LNCAP (cell line): ENCODE measurements at regions not wholly inside any gene's neighbourhood (a gene's known extent, or its start where the extent isn't known, plus 50 kb on each side); places are given as distances from the start of the nearest gene placed in this dataset.

Experiments
- TF ChIP-seq, protein P1 (sequence below): fragments of 450-650 bp; IDR thresholded peaks from 2 replicates; pipeline ENCODE4 v1.5.1; 2017; ENCODE audit warnings: mild to moderate bottlenecking

DNA sequence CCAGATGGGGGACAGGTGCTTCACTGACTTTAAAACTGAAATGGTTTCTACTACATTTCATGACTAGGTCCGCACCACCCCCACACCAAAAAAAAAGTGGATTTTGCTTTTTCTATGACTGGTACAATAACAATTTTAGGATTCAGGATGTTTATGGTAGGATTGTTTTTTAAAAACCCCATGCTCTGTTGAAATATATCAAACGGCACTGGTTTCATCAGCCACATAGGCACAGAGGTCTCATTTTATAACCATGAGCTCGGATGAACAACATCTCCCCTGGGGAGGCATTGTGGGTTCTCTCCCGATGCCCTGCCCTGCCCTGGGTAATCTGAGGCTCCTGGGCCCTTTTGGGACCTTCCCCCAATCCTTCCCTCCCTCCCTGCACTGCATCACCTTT, 202.7 kb upstream of the KBTBD8 start:
- TF ChIP-seq, protein P1, sequence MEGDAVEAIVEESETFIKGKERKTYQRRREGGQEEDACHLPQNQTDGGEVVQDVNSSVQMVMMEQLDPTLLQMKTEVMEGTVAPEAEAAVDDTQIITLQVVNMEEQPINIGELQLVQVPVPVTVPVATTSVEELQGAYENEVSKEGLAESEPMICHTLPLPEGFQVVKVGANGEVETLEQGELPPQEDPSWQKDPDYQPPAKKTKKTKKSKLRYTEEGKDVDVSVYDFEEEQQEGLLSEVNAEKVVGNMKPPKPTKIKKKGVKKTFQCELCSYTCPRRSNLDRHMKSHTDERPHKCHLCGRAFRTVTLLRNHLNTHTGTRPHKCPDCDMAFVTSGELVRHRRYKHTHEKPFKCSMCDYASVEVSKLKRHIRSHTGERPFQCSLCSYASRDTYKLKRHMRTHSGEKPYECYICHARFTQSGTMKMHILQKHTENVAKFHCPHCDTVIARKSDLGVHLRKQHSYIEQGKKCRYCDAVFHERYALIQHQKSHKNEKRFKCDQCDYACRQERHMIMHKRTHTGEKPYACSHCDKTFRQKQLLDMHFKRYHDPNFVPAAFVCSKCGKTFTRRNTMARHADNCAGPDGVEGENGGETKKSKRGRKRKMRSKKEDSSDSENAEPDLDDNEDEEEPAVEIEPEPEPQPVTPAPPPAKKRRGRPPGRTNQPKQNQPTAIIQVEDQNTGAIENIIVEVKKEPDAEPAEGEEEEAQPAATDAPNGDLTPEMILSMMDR: no peak

DNA sequence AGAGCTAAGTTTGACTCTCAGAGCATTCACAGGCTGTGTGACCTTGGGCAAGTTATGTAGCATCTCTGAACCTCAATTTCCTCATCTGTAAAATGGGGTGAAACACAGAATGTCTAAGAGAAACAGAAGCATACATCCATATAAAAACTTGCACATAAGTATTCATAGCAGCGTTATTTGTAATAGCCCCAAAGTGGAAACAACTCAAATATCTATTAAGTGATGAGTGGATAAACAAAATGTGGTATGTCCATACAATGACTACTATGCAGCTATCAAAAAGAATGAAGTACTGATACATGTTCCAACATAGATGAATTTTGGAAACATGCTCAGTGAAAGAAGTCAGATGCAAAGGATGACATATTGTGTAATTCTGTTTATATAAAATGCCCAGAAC, 201.8 kb upstream of the KBTBD8 start:
- TF ChIP-seq, protein P1: no peak

DNA sequence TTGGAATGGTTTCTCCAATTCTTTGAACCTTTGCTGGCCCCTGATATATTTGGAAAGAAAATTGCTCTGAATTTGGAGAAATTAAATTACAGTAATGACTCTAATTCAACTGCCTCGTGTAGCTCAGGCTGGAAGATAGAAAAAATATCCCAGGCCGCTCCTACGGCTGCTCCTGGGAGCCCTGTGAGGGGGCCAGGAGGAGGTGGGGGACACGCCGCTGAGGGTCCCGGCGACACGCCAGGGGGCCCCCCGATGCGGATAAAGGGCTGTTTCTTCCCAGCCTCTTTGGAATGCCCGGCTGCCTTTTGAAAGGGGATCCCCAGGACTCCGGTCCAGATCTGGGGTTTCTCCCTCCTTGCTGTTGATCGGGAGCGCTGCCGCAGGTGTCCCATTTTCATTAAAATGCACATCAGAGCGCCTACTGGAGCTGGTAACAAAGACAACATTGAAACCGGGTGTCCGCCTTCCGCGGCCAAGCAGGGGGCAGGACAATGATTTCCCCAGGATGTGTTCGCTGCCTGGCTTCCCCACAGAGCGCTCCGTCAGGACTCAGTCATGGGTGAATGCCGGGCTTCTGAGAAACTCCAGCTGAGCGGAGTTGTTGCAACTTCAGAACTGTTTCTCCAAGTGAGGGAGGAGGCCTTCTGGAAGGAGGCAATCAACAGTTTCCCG, 200.1 kb upstream of the KBTBD8 start:
- TF ChIP-seq, protein P1: no peak

DNA sequence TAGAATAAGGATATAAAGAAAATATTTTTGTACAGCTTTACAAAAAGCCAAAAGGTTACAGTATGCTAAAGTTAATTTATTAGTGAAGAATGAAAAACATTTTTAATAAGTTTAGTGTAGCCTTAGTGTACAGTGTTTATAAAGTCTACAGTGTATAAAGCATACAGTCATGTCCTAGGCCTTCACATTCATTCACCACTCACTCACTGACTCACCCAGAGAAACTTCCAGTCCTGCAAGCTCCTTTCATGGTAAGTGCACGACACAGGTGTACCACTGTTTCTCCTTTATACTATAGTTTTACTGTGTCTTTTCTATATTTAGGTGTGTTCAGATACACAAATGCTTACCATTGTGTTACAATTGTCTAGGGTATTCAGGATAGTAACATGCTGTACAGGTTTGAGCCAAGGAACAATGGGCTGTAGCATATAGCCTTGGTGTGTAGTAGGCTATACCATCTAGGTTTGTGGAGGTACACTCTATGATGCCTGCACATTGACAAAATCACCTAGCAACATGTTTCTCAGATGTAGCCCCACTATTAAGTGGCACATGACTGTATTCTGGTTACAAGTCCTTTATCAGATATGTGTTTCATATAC, 197.1 kb upstream of the KBTBD8 start:
- TF ChIP-seq, protein P1: no peak

DNA sequence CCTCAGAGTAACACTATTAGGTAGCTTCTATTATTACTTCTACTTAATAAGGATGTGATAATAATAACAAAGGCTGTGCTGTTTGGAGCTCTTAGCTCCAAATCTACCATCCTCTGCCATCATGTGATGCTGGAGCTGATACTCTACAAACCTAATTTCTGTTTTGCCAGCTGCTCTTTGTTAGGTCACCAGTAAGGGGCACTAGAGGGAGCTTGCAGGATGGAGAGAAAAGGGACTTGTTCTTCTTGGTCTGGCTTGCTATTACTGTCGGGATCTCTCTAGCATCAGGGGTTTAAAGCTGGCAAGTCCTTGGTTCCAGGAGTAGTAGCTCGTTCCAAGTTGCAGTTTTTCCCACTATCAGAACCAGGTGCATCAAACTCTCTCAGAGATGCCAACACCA, 194.9 kb upstream of the KBTBD8 start:
- TF ChIP-seq, protein P1: peak; percentile 27; the same call in 1 of the 2 replicates

DNA sequence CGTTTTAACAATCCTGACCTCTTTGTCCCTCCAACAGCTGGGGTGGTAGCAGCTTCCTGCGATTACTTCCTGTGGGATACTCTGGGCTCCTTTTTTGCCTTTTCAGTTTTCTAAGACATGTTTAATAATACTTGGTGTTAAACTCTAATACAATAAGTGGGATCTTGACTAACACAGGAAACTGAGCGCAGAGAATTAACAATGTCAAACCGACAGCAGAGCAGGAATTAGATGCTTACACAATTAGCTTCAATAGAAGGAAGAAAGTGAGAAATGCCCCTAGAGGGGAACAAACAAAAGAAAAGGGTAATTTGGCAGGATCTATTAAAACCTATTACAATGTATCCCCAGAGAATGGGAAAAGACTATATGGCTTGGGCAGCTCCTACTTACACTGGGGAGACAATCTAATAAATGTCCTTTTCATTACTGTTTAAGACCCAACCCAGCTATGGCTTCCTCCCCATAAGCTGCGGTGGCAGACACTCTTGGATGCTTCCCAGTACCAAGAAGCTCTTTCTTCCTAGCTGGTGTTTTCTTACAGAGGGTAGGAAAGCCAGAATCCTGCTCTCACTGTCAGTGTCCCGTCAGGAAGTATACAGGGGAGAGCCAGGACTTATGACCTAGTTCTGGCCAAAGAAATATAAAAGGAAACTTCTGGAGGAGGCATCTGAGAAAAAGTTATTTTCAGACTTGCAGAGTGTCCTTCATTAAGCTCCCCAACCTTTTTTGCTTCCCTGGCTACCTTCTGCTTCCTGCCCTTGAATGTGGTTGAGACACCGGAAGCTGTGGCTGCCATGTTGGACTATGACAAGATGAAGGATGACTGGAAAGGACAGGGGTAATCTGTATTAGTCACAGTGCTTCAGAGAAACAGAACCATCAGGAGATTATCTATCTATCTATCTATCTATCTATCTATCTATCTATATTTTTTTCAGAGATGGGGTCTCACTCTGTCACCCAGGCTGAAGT, 194.1 kb upstream of the KBTBD8 start:
- TF ChIP-seq, protein P1: no peak

DNA sequence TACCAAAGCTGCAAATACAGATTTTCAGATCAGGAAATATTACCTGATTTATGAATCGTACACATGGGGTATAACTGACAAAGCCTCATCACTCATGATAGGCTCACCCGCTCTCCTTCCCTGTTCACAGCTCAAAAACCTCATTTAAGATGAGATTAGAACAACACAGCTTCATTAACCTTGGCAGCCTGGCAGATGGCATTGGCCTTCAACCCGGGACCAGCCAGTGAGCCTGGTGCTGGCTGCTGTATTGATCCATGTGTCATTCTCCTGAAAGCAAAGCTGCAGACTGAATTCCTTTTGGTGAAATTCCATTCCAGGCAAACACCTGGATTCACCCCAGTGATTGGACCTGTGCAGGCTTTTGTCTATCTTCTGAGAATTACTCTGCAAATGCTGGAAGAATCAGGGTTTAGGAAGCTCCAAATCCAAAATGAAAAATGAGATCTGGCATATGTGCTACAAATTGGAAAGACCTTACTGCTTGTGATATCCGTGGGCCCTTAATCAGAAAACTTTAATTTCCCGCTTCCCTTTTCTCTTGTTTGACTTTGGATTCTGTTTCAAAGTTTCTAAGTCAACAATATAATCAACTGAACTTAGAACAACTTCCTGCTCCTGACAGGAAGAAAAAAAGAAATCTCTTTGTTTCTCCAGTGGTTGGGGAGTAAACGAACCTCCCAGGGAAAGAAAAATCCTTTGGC, 189.1 kb upstream of the KBTBD8 start:
- TF ChIP-seq, protein P1: no peak
